GM19463 (cell line): ENCODE measurements at regions not wholly inside any gene's neighbourhood (a gene's known extent, or its start where the extent isn't known, plus 50 kb on each side); places are given as distances from the start of the nearest gene placed in this dataset.
"Not testable (repeated sequence)": the region's sequence is repeated elsewhere in the genome, so short reads cannot be mapped to it uniquely, and the experiment has no call there.

Experiments
- ATAC-seq: cut with Tn5 transposase; IDR thresholded peaks from one replicate; pipeline ENCODE4 v1.9.1; 2021; ENCODE audit warnings: mild to moderate bottlenecking, moderate library complexity; ENCODE audit not compliant: unreplicated experiment

DNA sequence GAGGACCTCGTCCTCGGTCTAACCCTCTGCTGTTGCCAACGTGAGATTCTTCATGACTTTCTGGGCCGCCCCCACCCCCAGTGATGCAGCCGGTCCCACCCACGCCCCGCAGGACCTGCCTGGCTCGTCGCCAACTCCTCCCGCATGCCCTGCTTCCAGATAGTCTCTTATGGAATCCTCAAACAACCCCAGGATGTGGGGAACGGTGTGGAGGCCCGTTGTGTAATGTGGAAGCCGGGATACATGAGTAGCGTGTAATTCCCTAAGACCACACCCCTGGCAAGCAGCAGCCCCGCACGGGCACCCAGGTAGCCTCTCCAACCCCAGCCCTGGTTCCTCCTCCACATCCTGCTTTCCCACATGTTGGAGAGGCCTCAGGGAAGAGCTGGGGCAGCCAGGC is 275.9 kb downstream of the C16orf95 start:
- ATAC-seq, result no peak

DNA sequence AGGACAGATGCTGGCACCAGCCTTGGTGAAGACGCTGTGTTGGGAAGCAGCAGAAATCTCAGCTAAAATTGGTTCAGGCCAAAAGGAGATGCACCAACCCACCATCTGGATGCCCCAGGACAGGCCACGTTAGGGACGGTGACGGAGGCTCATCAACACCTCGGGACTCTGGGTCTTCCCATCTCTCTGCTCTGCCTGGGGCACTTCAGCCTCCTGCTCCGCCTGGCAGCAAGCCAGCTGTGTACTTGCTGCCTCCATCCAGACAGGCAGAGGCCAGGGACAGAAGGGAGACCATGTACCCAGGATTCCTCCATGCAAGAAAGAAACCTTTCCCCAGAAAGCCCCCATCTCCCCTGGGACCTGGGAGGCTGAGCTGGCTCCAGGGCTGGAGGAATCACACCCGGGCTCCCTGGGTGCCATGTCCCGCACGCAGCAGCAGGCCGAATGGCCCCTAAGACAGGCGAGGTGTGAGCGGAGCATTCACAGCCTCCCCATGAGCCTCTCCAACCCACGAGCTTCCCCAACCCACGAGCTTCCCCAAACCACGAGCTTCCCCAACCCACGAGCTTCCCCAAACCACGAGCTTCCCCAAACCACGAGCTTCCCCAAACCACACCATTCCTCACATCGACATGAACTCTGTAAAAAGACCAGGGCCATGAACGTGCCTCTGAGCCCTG is 274.5 kb downstream of the C16orf95 start:
- no peak for ATAC-seq

GRCh38 chr16:87043231-87044031 is 273.8 kb downstream of the C16orf95 start:
- no peak for ATAC-seq

- ATAC-seq, result no peak
Observed at GRCh38 chr16:87044032-87044382, 273.2 kb downstream of the C16orf95 start.

GRCh38 chr16:87044829-87045228 is 272.4 kb downstream of the C16orf95 start:
- no peak for ATAC-seq

DNA sequence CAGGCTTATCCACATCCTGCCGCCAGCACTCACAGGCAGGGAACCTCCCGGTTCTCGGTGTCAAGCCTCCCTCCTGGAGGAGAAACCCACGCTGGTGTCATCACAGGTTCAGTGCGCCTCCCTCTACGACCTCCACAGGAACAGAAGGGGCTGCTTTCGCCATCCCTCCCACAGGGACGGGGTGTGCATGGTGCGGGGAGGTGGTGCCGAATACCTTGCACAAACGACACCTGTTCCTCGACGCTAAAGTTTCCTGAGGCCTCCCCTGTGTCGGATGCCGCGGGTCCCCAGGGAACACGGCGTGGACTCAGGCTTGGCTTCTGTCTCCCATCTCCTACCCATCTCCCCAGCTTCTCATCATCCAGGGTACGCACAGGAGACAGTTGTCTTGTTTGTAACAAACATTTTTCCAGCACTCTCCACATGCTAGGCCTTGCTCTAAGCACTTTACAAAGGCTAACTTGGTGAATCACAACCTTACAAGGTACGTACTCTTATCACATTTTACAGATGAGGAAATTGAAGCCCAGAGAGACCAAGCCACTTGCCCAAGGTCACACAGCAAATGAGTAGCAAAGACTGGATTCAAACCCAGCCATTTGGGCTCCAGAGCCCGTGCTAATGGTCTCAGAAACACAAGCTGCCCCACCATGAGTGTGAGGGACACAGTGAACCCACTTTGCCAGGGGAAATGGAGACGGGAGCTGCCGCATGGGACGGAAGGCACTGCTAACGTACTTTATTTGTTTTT is 271.6 kb downstream of the C16orf95 start:
- ATAC-seq, result no peak

- no peak for ATAC-seq
Observed at GRCh38 chr16:87046235-87046634, 271.0 kb downstream of the C16orf95 start.

DNA sequence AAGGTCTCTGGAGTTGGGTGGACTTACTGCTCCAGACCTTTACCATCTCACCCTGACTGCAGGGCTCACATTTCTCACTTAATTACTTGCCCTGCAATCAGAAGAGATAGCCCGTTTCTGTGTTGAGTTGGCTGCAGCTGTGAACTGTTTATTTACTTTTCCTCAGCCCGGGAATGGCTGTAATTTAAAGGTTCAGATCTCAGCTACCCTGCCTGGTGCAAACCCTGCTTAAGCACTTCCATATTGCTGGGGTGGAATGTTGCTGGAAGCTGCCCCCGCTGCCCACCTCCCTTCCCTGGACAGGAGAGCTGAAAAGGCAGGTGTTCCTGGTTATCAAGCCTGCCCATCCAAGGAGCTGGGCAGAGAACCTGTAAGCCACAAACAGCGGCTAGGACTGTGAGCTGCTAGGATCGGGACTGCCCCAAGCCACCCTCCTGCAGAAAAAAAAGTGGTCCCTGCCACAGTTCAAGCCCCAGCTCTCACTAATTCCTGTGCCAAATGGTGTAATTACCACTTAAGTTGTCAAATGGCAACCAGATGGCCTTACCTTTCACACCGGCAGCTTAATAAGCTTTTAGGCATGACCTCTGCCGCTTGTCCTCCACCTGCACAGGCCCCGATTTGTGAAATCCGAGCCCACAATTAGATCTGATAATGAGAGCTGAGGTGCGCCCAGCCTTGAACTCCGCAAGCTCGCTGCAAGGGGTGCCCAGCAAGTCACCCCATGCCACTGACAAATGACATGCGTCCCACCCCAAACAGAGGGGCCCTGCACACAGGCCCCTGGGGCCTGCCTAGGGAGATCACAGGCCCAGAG is 269.8 kb downstream of the C16orf95 start:
- ATAC-seq, result no peak

- ATAC-seq, result no peak
Observed at GRCh38 chr16:87048038-87048729, 269.0 kb downstream of the C16orf95 start.

GRCh38 chr16:87048730-87049115 is 268.5 kb downstream of the C16orf95 start:
- ATAC-seq, result no peak

GRCh38 chr16:87049216-87049615 is 268.0 kb downstream of the C16orf95 start:
- not testable (repeated sequence) for ATAC-seq

DNA sequence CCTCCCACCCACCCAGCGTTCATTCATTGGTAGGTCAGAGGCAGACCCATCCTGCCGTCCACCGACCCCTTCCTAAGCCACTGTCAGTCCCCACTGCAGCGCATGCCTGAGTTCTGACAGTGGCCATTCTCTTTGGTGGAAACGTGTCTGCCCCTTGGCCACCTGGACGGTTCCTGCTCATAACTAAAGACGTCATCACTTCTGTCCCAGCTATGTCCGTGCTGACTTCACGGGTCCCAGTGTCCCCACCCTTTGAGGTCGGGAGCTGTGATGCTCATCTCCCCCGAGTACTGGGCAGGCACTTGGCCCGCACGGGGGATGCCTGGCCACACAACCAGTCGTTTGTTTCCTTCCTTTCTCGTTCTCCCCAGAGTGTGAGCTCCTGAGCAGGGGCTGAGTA is 267.1 kb downstream of the C16orf95 start:
- no peak for ATAC-seq

DNA sequence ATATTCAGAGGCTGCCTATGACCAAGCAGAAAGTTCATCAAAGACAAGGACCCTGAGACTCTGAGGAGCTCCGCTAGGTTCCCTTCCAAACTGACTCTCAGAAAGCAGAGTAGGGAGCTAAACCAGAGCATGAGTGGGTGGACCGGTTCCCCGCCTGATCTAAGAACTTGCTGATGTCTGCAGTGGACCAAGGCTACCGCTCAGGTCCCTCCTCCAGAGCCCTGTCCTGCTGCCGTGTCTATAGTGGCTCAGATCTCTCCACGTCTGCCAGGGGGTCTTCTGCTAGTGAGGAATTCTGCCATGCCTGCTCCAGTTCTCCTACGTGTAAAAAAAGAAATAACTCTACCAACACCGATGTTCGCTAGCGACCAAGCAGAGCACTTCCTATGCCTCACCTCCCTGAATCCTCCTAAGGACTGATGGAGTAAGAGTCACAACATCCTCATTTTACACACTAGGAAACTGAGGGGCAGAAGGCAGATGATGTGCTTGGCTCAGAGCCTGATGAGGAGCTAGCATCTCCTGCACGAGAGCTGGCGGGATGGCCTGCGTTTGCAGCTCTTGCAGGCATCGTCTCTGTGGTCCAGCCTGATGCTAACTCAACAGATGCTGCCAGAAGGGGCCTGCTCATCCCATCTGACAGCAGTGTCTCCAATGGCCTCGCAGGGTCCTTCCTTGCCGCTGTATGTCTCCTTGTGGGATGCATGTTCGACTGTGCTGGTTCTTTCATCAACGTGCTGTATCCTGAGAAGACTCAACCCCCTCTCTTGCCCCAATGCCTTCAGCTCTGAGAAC is 265.5 kb downstream of the C16orf95 start:
- ATAC-seq, result no peak

GRCh38 chr16:87052506-87052905 is 264.7 kb downstream of the C16orf95 start:
- ATAC-seq, result no peak

- no peak for ATAC-seq
Observed at GRCh38 chr16:87053016-87053982, 263.9 kb downstream of the C16orf95 start.

DNA sequence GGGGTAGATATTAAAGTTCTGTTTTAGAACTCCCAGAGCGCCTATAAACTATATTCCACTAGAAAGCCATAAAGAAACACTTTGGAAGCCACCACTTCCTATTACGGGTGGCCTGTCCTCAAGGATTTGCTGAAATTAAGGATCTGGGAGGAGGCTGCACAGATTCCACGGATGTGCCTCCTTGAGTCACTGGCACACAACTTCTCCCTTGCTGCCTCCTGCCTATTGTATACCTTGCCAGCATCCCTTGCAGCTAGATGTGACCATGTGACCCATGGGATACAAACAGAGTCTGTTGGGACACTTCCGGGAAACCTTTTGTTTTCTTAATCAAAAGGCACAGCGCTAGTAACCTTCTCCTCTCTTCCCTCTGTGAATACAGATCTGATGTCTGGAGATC is 263.0 kb downstream of the C16orf95 start:
- ATAC-seq, result no peak

- no peak for ATAC-seq
Observed at GRCh38 chr16:87054856-87055255, 262.3 kb downstream of the C16orf95 start.

GRCh38 chr16:87056083-87056482 is 261.1 kb downstream of the C16orf95 start:
- no peak for ATAC-seq
